ENCODE measurements at regions not wholly inside any gene's neighbourhood (a gene's known extent, or its start where the extent isn't known, plus 50 kb on each side); places are given as distances from the start of the nearest gene placed in this dataset.
A peak's percentile ranks its signal among the peaks of the same experiment; 100 is the strongest.

DNA sequence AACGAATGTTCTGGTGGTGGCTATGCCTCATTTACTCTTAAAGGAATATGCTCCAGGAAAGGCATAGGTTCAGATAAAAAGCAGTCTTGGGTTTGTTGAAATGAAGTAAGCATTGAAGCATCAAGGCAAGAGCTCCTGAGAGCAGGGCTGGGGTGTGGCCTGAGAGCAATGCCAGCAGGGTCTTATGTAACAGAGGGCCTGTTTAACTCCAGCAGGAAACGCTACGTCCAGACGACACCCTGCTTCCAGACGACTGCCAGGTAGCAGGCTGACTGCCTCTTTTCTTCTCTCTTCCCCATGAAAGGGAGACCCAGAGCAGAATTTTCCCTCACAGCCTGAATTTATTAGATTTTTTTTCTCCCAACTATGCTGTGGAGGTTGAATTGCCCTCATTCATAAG lies 127.2 kb upstream of the SLC5A12 start:
- ATAC-seq (peak in 7 of 8 donors; percentile 55 to 85 (median 64)), DNase-seq (peak; percentile 9 to 31)
- Histone ChIP-seq H3K4me3 (no peak overlapping the region), H3K27me3 (no peaks in the 10 kb centered on the region), H3K27ac (peak overlapping the region in 5 of 10 donors; percentile 58 to 71 (median 66)), H3K36me3 (no peaks in the 10 kb centered on the region), H3K4me1 (peaks cover 0 to 22% (median 0%) of the 10 kb centered on the region in 9 donors), H3K9me3 (no peaks in the 10 kb centered on the region)
- intact Hi-C loops (cut with DNase I), result loop anchor here in 1 of 10 donors (5.0 to 10.0 kb wide), 2 partner anchors 98 to 146 kb away; partner anchors contain the start of gene FIBIN
- 56 to 63% methylated on average over 5 of the region's 5 CpGs for WGBS, 2 donors
- no peak for TF ChIP-seq CTCF (IDR thresholded peaks at IDR 0.05)

DNA sequence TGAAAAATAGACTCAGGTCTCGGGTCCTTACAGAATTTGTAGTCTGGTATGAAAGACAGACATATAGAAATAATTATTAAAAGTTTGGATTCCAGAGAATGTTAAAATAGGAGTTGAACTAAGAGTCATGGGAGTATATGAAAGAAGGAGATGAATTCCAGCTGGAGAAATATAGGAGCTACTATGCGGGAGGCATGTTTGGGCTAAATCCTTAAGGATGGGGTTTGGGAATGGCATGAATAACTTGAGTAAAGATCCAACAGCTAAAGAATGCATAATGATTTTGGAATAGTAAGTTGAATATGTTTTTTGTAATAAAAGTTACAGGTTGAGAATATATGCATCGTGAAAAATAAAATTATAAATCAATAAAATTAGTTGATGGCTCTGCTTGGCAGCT lies 129.4 kb upstream of the SLC5A12 start:
- DNase-seq (no peak), ATAC-seq (no peak)
- Histone ChIP-seq H3K27ac (no peak overlapping the region), H3K36me3 (no peaks in the 10 kb centered on the region), H3K4me1 (peaks cover 0 to 22% (median 0%) of the 10 kb centered on the region in 9 donors), H3K9me3 (no peaks in the 10 kb centered on the region), H3K4me3 (no peak overlapping the region), H3K27me3 (no peaks in the 10 kb centered on the region)
- intact Hi-C loops (cut with DNase I), result no loop called here
- WGBS, 2 donors, result 93 to 95% methylated on average over 3 of the region's 3 CpGs
- TF ChIP-seq CTCF (IDR thresholded peaks at IDR 0.05), result no peak

GRCh38 chr11:26851696-26852095 lies 129.8 kb upstream of the SLC5A12 start:
- no peak for TF ChIP-seq CTCF (IDR thresholded peaks at IDR 0.05)
- WGBS, 2 donors, result 93 to 94% methylated on average over 4 of the region's 4 CpGs
- no peak overlapping the region for H3K4me3 ChIP-seq
- peaks cover 0 to 22% (median 0%) of the 10 kb centered on the region in 9 donors for H3K4me1 ChIP-seq
- no peaks in the 10 kb centered on the region for H3K36me3 ChIP-seq
- ATAC-seq (no peak), DNase-seq (no peak)
- H3K27me3 ChIP-seq, result no peaks in the 10 kb centered on the region
- H3K9me3 ChIP-seq, result no peaks in the 10 kb centered on the region
- intact Hi-C loops (cut with DNase I), result no loop called here
- no peak overlapping the region for H3K27ac ChIP-seq

DNA sequence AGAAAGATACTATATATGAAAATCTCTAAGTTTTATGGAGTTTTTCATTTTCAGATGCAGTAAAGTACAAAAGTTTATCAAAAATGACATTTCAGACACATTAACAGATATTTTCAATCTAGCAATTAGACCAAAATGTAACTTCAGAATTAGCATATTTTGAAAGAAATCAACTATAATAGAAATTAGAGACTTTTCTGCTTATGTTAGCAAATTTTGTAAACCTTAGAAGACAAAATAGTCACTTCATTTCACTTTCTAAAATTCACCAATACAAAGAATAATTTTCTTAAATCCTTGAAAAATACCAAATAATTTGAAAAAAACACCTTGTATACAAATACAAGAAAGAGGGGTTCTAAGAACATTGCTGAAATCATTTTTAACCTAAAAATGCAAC lies 135.8 kb upstream of the FIBIN start:
- H3K4me1 ChIP-seq, result no peaks in the 10 kb centered on the region
- H3K27me3 ChIP-seq, result no peaks in the 10 kb centered on the region
- DNase-seq (no peak), ATAC-seq (no peak)
- H3K9me3 ChIP-seq, result no peaks in the 10 kb centered on the region
- no peak for TF ChIP-seq CTCF (IDR thresholded peaks at IDR 0.05)
- no peak overlapping the region for H3K27ac ChIP-seq
- H3K4me3 ChIP-seq, result no peak overlapping the region
- intact Hi-C loops (cut with DNase I), result no loop called here
- H3K36me3 ChIP-seq, result no peaks in the 10 kb centered on the region
